ENCODE measurements at regions not wholly inside any gene's neighbourhood (a gene's known extent, or its start where the extent isn't known, plus 50 kb on each side); places are given as distances from the start of the nearest gene placed in this dataset.

DNA sequence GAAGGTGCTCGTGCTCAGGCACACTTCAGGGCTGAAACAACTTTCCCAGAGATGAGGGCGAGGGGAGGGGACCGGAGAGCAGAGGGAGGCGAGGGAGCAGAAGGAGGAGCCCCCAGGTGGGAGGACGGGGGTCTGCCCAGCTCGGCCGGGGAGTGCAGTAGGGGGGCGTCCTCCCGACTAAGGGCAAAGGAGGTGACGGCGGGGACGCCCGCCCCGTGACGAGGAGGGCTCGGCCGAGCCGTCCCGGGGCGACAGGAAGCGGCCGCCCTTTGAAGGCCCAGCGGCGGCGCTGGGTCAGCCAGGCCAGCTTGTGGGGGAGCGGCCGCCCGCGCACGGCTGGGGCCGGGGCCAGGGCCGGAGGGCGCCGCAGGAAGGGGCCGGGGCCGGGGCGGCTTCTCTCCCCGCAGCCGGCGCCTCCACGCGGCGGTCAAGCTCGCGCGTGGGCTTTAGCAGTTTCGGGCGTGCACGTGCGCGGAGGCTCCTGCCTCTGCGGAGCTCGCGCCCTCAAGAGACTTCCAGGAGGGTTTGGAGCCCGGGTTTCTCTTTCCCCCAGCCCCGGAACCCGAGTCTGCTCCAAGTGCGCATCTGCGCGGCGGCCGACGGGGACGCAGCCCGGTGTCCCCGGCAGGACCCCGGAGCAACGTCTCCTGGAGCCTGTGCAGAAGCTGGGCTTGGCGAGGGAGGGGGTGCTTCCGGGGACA is 100.8 kb upstream of the SLC45A1 start:
- Histone ChIP-seq H3K4me3 (ENCODE audit: extremely low read depth in 1 of 4, insufficient read depth in 2 of 4, low read depth in 3 of 4, low read length in 4 of 4) (peak overlapping the region; percentile 14 to 56 (median 23)), H3K36me3 (ENCODE audit: control insufficient read depth in 2 of 4, insufficient read depth in 4 of 4, low read length in 3 of 4) (no peaks in the 10 kb centered on the region), H3K27ac (ENCODE audit: low read depth, low read length) (no peak overlapping the region), H4K8ac (ENCODE audit: extremely low read depth, insufficient read depth, low read length) (peak overlapping the region; percentile 89), H3K23me2 (ENCODE audit: low read depth, low read length) (peaks cover 3% of the 10 kb centered on the region; the same call in 1 of the 2 replicates), H3K14ac (ENCODE audit: insufficient read length) (no peak overlapping the region), H3K79me2 (ENCODE audit: control insufficient read depth in 1 of 2, insufficient read depth in 2 of 2, low read length in 2 of 2) (no peaks in the 10 kb centered on the region), H2BK120ac (replicated peaks; ENCODE audit: low read depth, low read length) (no peak overlapping the region), H3K9me3 (ENCODE audit: insufficient read depth in 2 of 2, low read depth in 1 of 2, low read length in 1 of 2) (no peaks in the 10 kb centered on the region), H3K23ac (ENCODE audit: insufficient read length) (no peak overlapping the region), H3K79me1 (ENCODE audit: low read depth, low read length) (no peaks in the 10 kb centered on the region), H3K27me3 (replicated peaks in 1 of 4; ENCODE audit: control insufficient read depth in 3 of 4, extremely low read depth in 1 of 4, insufficient read depth in 3 of 4, low read length in 3 of 4) (peaks cover 0 to 5% (median 2%) of the 10 kb centered on the region in 4 experiments; a peak in 2 of 7 replicates), H3K4me1 (replicated peaks in 1 of 4; ENCODE audit: control insufficient read depth in 3 of 4, insufficient read depth in 4 of 4, low read length in 3 of 4) (peaks cover 0 to 12% (median 6%) of the 10 kb centered on the region in 4 experiments; a peak in 5 of 7 replicates), H3K4me2 (ENCODE audit: insufficient read depth in 1 of 2, low read depth in 2 of 2, low read length in 2 of 2) (peak overlapping the region; percentile 58 to 73), H2BK15ac (ENCODE audit: low read length) (no peak overlapping the region), H2AFZ (ENCODE audit: low read length) (peak overlapping the region; percentile 91; the same call in 1 of the 2 replicates), H2BK12ac (ENCODE audit: low read depth, low read length) (0 out of 2 replicates have a peak overlapping the region, but pooled peaks have one; percentile 17), H4K5ac (ENCODE audit: insufficient read length, low read depth, low read length) (no peak overlapping the region), H3K18ac (ENCODE audit: extremely low read depth, low read length) (peak overlapping the region; percentile 48; the same call in 1 of the 2 replicates), H4K20me1 (replicated peaks in 1 of 2; ENCODE audit: control insufficient read depth in 1 of 2, insufficient read depth in 2 of 2, low read length in 2 of 2) (no peaks in the 10 kb centered on the region), H2BK20ac (ENCODE audit: low read length) (0 out of 2 replicates have a peak overlapping the region, but pooled peaks have one; percentile 48), H3K56ac (replicated peaks; ENCODE audit: insufficient read length, low read depth, low read length) (peak overlapping the region; percentile 26), H2BK5ac (ENCODE audit: low read depth, low read length) (peak overlapping the region; percentile 66; the same call in 1 of the 2 replicates), H3K9ac (replicated peaks in 1 of 4; ENCODE audit: extremely low read depth in 1 of 4, low read depth in 3 of 4, low read length in 3 of 4) (peak overlapping the region in 1 of 4 experiments; percentile 25; a peak in 3 of 7 replicates), H4K91ac (replicated peaks; ENCODE audit: insufficient read length, low read length) (peak overlapping the region; percentile 75), H2AK5ac (ENCODE audit: low read depth, low read length) (no peak overlapping the region), H3K4ac (replicated peaks; ENCODE audit: insufficient read length, low read depth, low read length) (no peak overlapping the region)
- 10% methylated on average over 48 of the region's 70 CpGs; no CpG with 5 or more reads in 1 of the 2 experiments for WGBS, 2 experiments (ENCODE audit: extremely low coverage in 1 of 2, insufficient coverage in 1 of 2, insufficient read length in 1 of 2, insufficient replicate concordance in 2 of 2, low coverage in 1 of 2, low lambda C conversion rate in 2 of 2, missing lambda C conversion rate in 1 of 2)
- FAIRE-seq (no peak), DNase-seq (ENCODE audit: low read depth in 1 of 2, low spot score in 2 of 2) (peak in 1 of 2 experiments; percentile 75)
- ChIA-PET CTCF (ENCODE audit: partially characterized antibody) (interaction anchor here (1.7 kb wide), 1 partner anchor 98 kb away, joined by 5 read pairs; no protein-coding TSS in a partner anchor), POLR2A (ENCODE audit: partially characterized antibody) (interaction anchor here (0.8 to 0.9 kb wide), 2 partner anchors 19 to 61 kb away, joined by 3 read pairs; no protein-coding TSS in a partner anchor)
- no peak for TF ChIP-seq CEBPB (IDR thresholded peaks at IDR 0.05; ENCODE audit: low read depth, low read length)
- TF ChIP-seq TBP (IDR thresholded peaks at IDR 0.05; ENCODE audit: low read depth, low read length) = 0 out of 2 replicates have a peak, but pooled peaks have one; percentile 21
- TF ChIP-seq JUN (IDR thresholded peaks at IDR 0.05; ENCODE audit: low read depth, low read length) = no peak
- TF ChIP-seq GABPA (IDR thresholded peaks at IDR 0.05; ENCODE audit: borderline replicate concordance, insufficient read depth, low read length) = 0 out of 2 replicates have a peak, but pooled peaks have one; percentile 29
- TF ChIP-seq EZH2 (IDR thresholded peaks at IDR 0.05; ENCODE audit: low read depth, low read length, severe bottlenecking) = no peak
- TF ChIP-seq FOSL1 (IDR thresholded peaks at IDR 0.05; ENCODE audit: insufficient read depth, low read depth, low read length) = no peak
- TF ChIP-seq TAF1 (IDR thresholded peaks at IDR 0.05; ENCODE audit: low read depth, low read length) = no peak
- TF ChIP-seq TCF12 (IDR thresholded peaks at IDR 0.05; ENCODE audit: low read depth, low read length) = no peak
- no peak for TF ChIP-seq HDAC6 (IDR thresholded peaks at IDR 0.05; ENCODE audit: low read depth, low read length)
- TF ChIP-seq MAX (IDR thresholded peaks at IDR 0.05) = peak; percentile 38
- TF ChIP-seq SIRT6 (IDR thresholded peaks at IDR 0.05; ENCODE audit: low read length) = no peak
- TF ChIP-seq POLR2A (IDR thresholded peaks at IDR 0.05; ENCODE audit: control extremely low read depth in 1 of 2, low read depth in 2 of 2, low read length in 2 of 2) = peak in 1 of 2 experiments; percentile 30; a peak in 1 of 3 replicates
- peak; percentile 66; the same call in 1 of the 2 replicates for TF ChIP-seq BACH1 (IDR thresholded peaks at IDR 0.05; ENCODE audit: low read length)

Data from H1 (cell line).